ENCODE measurements at regions not wholly inside any gene's neighbourhood (a gene's known extent, or its start where the extent isn't known, plus 50 kb on each side); places are given as distances from the start of the nearest gene placed in this dataset.

GRCh38 chr4:128601991-128602695 is 207.4 kb upstream of the JADE1 start:
- DNase-seq (ENCODE audit: low read depth), result no peak

- no peak for DNase-seq (ENCODE audit: low read depth)
Measured at GRCh38 chr4:128600996-128601871, 208.3 kb upstream of the JADE1 start.

GRCh38 chr4:128600410-128600809 is 209.1 kb upstream of the JADE1 start:
- DNase-seq (ENCODE audit: low read depth), result no peak

GRCh38 chr4:128597500-128597899 is 212.0 kb upstream of the JADE1 start:
- no peak for DNase-seq (ENCODE audit: low read depth)

GRCh38 chr4:128596853-128597252 is 212.6 kb upstream of the JADE1 start:
- DNase-seq (ENCODE audit: low read depth), result no peak

- no peak for DNase-seq (ENCODE audit: low read depth)
Measured at GRCh38 chr4:128596115-128596514, 213.4 kb upstream of the JADE1 start.

GRCh38 chr4:128591482-128591881 is 218.0 kb upstream of the JADE1 start:
- DNase-seq (ENCODE audit: low read depth), result no peak

- no peak for DNase-seq (ENCODE audit: low read depth)
Measured at GRCh38 chr4:128590773-128591172, 218.7 kb upstream of the JADE1 start.

GRCh38 chr4:128590034-128590740 is 219.3 kb upstream of the JADE1 start:
- DNase-seq (ENCODE audit: low read depth), result no peak

GRCh38 chr4:128589384-128589965 is 220.0 kb upstream of the JADE1 start:
- no peak for DNase-seq (ENCODE audit: low read depth)

- DNase-seq (ENCODE audit: low read depth), result no peak
Measured at GRCh38 chr4:128587382-128587781, 222.1 kb upstream of the JADE1 start.

- no peak for DNase-seq (ENCODE audit: low read depth)
Measured at GRCh38 chr4:128583753-128584712, 225.5 kb upstream of the JADE1 start.

GRCh38 chr4:128582427-128582870 is 227.1 kb upstream of the JADE1 start:
- DNase-seq (ENCODE audit: low read depth), result no peak

GRCh38 chr4:128579154-128579853 is 230.2 kb upstream of the JADE1 start:
- no peak for DNase-seq (ENCODE audit: low read depth)

GRCh38 chr4:128574706-128575105 is 234.8 kb upstream of the JADE1 start:
- DNase-seq (ENCODE audit: low read depth), result no peak

- DNase-seq (ENCODE audit: low read depth), result no peak
Measured at GRCh38 chr4:128573781-128574508, 235.6 kb upstream of the JADE1 start.

GRCh38 chr4:128572778-128573241 is 236.7 kb upstream of the JADE1 start:
- no peak for DNase-seq (ENCODE audit: low read depth)

GRCh38 chr4:128571747-128572146 is 237.8 kb upstream of the JADE1 start:
- no peak for DNase-seq (ENCODE audit: low read depth)

GRCh38 chr4:128570387-128570975 is 239.0 kb upstream of the JADE1 start:
- no peak for DNase-seq (ENCODE audit: low read depth)
